GM23248 (cell line): ENCODE measurements at regions not wholly inside any gene's neighbourhood (a gene's known extent, or its start where the extent isn't known, plus 50 kb on each side); places are given as distances from the start of the nearest gene placed in this dataset.
"Not testable (repeated sequence)": the region's sequence is repeated elsewhere in the genome, so short reads cannot be mapped to it uniquely, and the experiment has no call there.

Experiments used
- DNase-seq: peaks from one replicate; pipeline ENCODE4 v3.0.0-alpha.2; 2015
- H2AFZ ChIP-seq: fragments of 200-600 bp; sonication (generic); 2 replicates; pipeline ENCODE4 v1.6.1; 2016; ENCODE audit warnings: antibody characterized with exemption
- H3F3A ChIP-seq: fragments of 200-600 bp; sonication (generic); 2 replicates; pipeline ENCODE4 v1.6.1; 2016; ENCODE audit warnings: mild to moderate bottlenecking, antibody characterized with exemption, mixed run types; ENCODE audit not compliant: insufficient read depth
- H3K27ac ChIP-seq: fragments of 200-600 bp; sonication (generic); 2 replicates; pipeline ENCODE4 v1.5.1; 2016; ENCODE audit warnings: mild to moderate bottlenecking
- H3K27me3 ChIP-seq: fragments of 200-600 bp; sonication (generic); replicated peaks from 2 replicates; pipeline ENCODE4 v1.6.1; 2016; ENCODE audit warnings: mild to moderate bottlenecking; ENCODE audit not compliant: insufficient read depth
- H3K36me3 ChIP-seq: fragments of 200-600 bp; sonication (generic); 2 replicates; pipeline ENCODE4 v1.6.1; 2016; ENCODE audit warnings: low read depth, mild to moderate bottlenecking
- H3K4me1 ChIP-seq: fragments of 200-600 bp; sonication (generic); 2 replicates; pipeline ENCODE4 v1.6.1; 2016; ENCODE audit warnings: mild to moderate bottlenecking; ENCODE audit not compliant: insufficient read depth
- H3K4me2 ChIP-seq: fragments of 200-600 bp; sonication (generic); one replicate; pipeline ENCODE4 v1.6.1; 2016; ENCODE audit warnings: mild to moderate bottlenecking; ENCODE audit not compliant: unreplicated experiment
- H3K4me3 ChIP-seq: fragments of 200-600 bp; sonication (generic); 2 replicates; pipeline ENCODE4 v1.5.1; 2016; ENCODE audit warnings: mild to moderate bottlenecking
- H3K79me2 ChIP-seq: fragments of 200-600 bp; sonication (generic); 2 replicates; pipeline ENCODE4 v1.6.1; 2016; ENCODE audit warnings: mild to moderate bottlenecking; ENCODE audit not compliant: insufficient read depth
- H3K9ac ChIP-seq: fragments of 200-600 bp; sonication (generic); 2 replicates; pipeline ENCODE4 v1.6.1; 2016; ENCODE audit warnings: mild to moderate bottlenecking
- H3K9me2 ChIP-seq: fragments of 200-600 bp; sonication (generic); 2 replicates; pipeline ENCODE4 v1.6.1; 2016; ENCODE audit warnings: mixed run types, mild to moderate bottlenecking, moderate library complexity; ENCODE audit not compliant: insufficient read depth
- H3K9me3 ChIP-seq: fragments of 200-600 bp; sonication (generic); one replicate; pipeline ENCODE4 v1.6.1; 2017; ENCODE audit warnings: low read depth
- H4K20me1 ChIP-seq: fragments of 200-600 bp; sonication (generic); 2 replicates; pipeline ENCODE4 v1.6.0; 2016; ENCODE audit not compliant: insufficient read depth
- EZH2 ChIP-seq: fragments of 200-600 bp; sonication (generic); IDR thresholded peaks from 2 replicates; pipeline ENCODE4 v1.6.1; 2018; ENCODE audit warnings: antibody characterized with exemption, mild to moderate bottlenecking; ENCODE audit not compliant: insufficient read depth, poor library complexity, severe bottlenecking
- EZH2phosphoT487 ChIP-seq: fragments of 200-600 bp; sonication (generic); IDR thresholded peaks from 2 replicates; pipeline ENCODE4 v1.6.1; 2018; ENCODE audit warnings: antibody characterized with exemption, moderate library complexity, mild to moderate bottlenecking, low read depth; ENCODE audit not compliant: insufficient read depth
- WGBS, 2 experiments: methylation state at CpG; one replicate each; pipeline ENCODE4 v1.1.6; 2015 to 2017; ENCODE audit warnings: low lambda C conversion rate in 2 of 2, low coverage in 1 of 2; ENCODE audit errors: missing lambda C conversion rate in 2 of 2; 5-methylcytosine and 5-hydroxymethylcytosine counted together
- in situ Hi-C: fragments of 300-500 bp; cut with MboI; formaldehyde crosslinking; loops from 2 replicates; pipeline ENCODE4 v1.15.0; 2020

- no peaks in the 10 kb centered on the region for H3F3A ChIP-seq
- WGBS, 2 experiments = 6 to 20% methylated on average over 1 of the region's 1 CpG
Measured at GRCh38 chr15:25993506-25993905, 130.4 kb upstream of the ATP10A start.

GRCh38 chr15:25990220-25990619, 127.1 kb upstream of the ATP10A start:
- Histone ChIP-seq H3K4me3 (no peak overlapping the region), H3K79me2 (no peaks in the 10 kb centered on the region), H3K27ac (no peak overlapping the region), H3K9me3 (no peaks in the 10 kb centered on the region), H3K4me1 (no peaks in the 10 kb centered on the region), H2AFZ (no peak overlapping the region), H4K20me1 (no peaks in the 10 kb centered on the region), H3K27me3 (peaks cover 16% of the 10 kb centered on the region; the same call in 1 of the 2 replicates), H3K36me3 (no peaks in the 10 kb centered on the region), H3K9me2 (no peaks in the 10 kb centered on the region), H3F3A (no peaks in the 10 kb centered on the region), H3K9ac (no peak overlapping the region), H3K4me2 (no peak overlapping the region)
- 64 to 69% methylated on average over 15 of the region's 15 CpGs for WGBS, 2 experiments
- no peak for TF ChIP-seq EZH2
- TF ChIP-seq EZH2phosphoT487 = no peak
- in situ Hi-C loops = no loop called here
- DNase-seq = no peak

More at GRCh38 chr15:25993506-25993905, 130.4 kb upstream of the ATP10A start:
- Histone ChIP-seq H3K4me3 (no peak overlapping the region), H3K36me3 (no peaks in the 10 kb centered on the region), H3K9ac (no peak overlapping the region), H3K9me3 (no peaks in the 10 kb centered on the region), H3K27ac (no peak overlapping the region), H3K4me1 (no peaks in the 10 kb centered on the region), H3K79me2 (no peaks in the 10 kb centered on the region), H3K4me2 (no peak overlapping the region), H2AFZ (no peak overlapping the region), H3K27me3 (peaks cover 14% of the 10 kb centered on the region; the same call in 1 of the 2 replicates), H3K9me2 (no peaks in the 10 kb centered on the region), H4K20me1 (no peaks in the 10 kb centered on the region)
- no peak for DNase-seq
- in situ Hi-C loops = no loop called here
- TF ChIP-seq EZH2phosphoT487 (no peak), EZH2 (no peak)

- H3F3A ChIP-seq = no peaks in the 10 kb centered on the region
- WGBS, 2 experiments = 79 to 81% methylated on average over 23 to 25 of the region's 25 CpGs
- peaks cover 18% of the 10 kb centered on the region; the same call in 1 of the 2 replicates for H3K27me3 ChIP-seq
- TF ChIP-seq EZH2phosphoT487 (no peak), EZH2 (no peak)
- no peak overlapping the region for H3K9ac ChIP-seq
- no peaks in the 10 kb centered on the region for H3K9me3 ChIP-seq
- no peak overlapping the region for H3K27ac ChIP-seq
- no peaks in the 10 kb centered on the region for H3K9me2 ChIP-seq
- no peaks in the 10 kb centered on the region for H3K36me3 ChIP-seq
- DNase-seq = no peak
- H4K20me1 ChIP-seq = no peaks in the 10 kb centered on the region
- no peaks in the 10 kb centered on the region for H3K4me1 ChIP-seq
- H3K79me2 ChIP-seq = no peaks in the 10 kb centered on the region
- no peak overlapping the region for H3K4me3 ChIP-seq
- H2AFZ ChIP-seq = no peak overlapping the region
- no peak overlapping the region for H3K4me2 ChIP-seq
- in situ Hi-C loops = no loop called here
Measured at GRCh38 chr15:25989327-25989726, 126.2 kb upstream of the ATP10A start.

- H3K4me1 ChIP-seq, H3F3A ChIP-seq, H3K9ac ChIP-seq, H3K9me2 ChIP-seq, H4K20me1 ChIP-seq, H2AFZ ChIP-seq, in situ Hi-C loops, H3K36me3 ChIP-seq, H3K4me2 ChIP-seq, H3K9me3 ChIP-seq, H3K4me3 ChIP-seq, H3K79me2 ChIP-seq, DNase-seq, H3K27ac ChIP-seq: not testable (repeated sequence)
- H3K27me3 ChIP-seq = peaks cover 18% of the 10 kb centered on the region; the same call in 1 of the 2 replicates
- whole genome bisulfite sequencing, 2 experiments = 64 to 66% methylated on average over 9 of the region's 9 CpGs
Measured at GRCh38 chr15:25988716-25989115, 125.6 kb upstream of the ATP10A start.

GRCh38 chr15:25987638-25988037, 124.5 kb upstream of the ATP10A start:
- TF ChIP-seq EZH2phosphoT487 (no peak), EZH2 (no peak)
- Histone ChIP-seq H3K9me3 (no peaks in the 10 kb centered on the region), H3K9ac (no peak overlapping the region), H3F3A (no peaks in the 10 kb centered on the region), H3K4me2 (no peak overlapping the region), H3K36me3 (no peaks in the 10 kb centered on the region), H3K4me3 (no peak overlapping the region), H4K20me1 (no peaks in the 10 kb centered on the region), H3K79me2 (no peaks in the 10 kb centered on the region), H3K27ac (no peak overlapping the region), H3K27me3 (peaks cover 16% of the 10 kb centered on the region; the same call in 1 of the 2 replicates), H3K9me2 (no peaks in the 10 kb centered on the region), H2AFZ (no peak overlapping the region), H3K4me1 (no peaks in the 10 kb centered on the region)
- in situ Hi-C loops = no loop called here
- 15 to 18% methylated on average over 4 of the region's 4 CpGs for WGBS, 2 experiments
- no peak for DNase-seq
